ENCODE measurements at regions not wholly inside any gene's neighbourhood (a gene's known extent, or its start where the extent isn't known, plus 50 kb on each side); places are given as distances from the start of the nearest gene placed in this dataset.

DNA sequence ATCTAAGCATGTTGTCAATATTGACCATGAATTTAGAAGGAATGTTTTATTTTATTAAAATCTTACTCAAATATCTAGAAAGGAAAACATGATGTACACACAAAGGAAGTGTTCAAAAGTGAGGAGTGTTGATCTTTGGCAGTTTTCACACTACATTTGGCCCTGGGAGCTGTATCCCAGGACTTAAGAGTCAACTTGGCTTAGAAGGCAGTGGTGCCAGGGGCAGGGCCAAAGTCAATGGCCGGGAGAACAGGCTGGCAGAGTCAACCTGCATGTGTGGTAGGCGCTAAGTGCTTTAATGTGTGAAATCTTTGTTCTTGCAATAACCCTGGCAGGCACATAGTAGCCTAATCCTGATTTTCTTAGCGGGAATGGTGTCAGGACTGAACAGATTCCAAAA is 228.4 kb downstream of the TENT4A start:
- no peak for TF ChIP-seq EZH2 (IDR thresholded peaks at IDR 0.05)
- TF ChIP-seq POLR2AphosphoS5 (IDR thresholded peaks at IDR 0.05; ENCODE audit: borderline replicate concordance, low read depth, low read length), result no peak
